ENCODE measurements at regions not wholly inside any gene's neighbourhood (a gene's known extent, or its start where the extent isn't known, plus 50 kb on each side); places are given as distances from the start of the nearest gene placed in this dataset.

DNA sequence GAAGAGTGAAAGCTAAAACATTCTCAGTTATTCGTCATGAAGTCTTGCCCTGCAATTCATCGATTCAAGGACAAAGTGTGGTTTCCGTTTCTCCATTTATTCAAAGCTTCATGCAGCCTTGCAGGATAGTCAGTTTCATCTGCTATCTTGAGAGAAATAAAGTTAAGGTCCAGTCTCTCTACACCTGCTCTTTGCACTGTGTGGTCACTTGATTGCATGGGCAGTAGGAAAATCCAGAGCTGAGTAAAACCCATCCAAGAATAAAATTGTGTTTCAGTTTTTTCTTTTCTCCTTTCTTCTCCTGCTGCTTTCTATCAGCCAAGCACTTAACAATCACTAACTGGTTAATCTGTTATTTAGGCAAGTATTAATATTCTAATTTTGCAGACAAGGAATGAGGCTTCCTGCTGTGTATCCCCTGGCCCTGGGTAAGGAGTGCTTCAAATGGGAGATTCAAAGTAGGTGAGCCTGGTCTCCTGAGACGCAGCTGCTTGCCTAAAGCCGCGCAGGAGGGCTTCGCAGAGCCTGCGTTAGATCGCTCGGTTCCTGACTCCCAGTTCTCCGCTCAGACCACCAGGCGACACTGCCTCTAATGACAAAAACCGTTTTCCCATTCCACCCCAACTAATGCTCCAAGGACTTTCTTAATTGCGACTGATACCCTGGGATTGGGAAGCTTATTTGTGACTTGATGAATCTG, 808.3 kb downstream of the TFAP2A start:
- TF ChIP-seq JUND (IDR thresholded peaks at IDR 0.05) (no peak), ZNF274 (IDR thresholded peaks at IDR 0.05; ENCODE audit: low read depth, low read length) (no peak), EZH2phosphoT487 (IDR thresholded peaks at IDR 0.05; ENCODE audit: borderline replicate concordance) (no peak), POLR2AphosphoS5 (IDR thresholded peaks at IDR 0.05; ENCODE audit: low read depth, low read length) (no peak), EZH2 (IDR thresholded peaks at IDR 0.05) (no peak)
- TF ChIP-seq, protein P1, sequence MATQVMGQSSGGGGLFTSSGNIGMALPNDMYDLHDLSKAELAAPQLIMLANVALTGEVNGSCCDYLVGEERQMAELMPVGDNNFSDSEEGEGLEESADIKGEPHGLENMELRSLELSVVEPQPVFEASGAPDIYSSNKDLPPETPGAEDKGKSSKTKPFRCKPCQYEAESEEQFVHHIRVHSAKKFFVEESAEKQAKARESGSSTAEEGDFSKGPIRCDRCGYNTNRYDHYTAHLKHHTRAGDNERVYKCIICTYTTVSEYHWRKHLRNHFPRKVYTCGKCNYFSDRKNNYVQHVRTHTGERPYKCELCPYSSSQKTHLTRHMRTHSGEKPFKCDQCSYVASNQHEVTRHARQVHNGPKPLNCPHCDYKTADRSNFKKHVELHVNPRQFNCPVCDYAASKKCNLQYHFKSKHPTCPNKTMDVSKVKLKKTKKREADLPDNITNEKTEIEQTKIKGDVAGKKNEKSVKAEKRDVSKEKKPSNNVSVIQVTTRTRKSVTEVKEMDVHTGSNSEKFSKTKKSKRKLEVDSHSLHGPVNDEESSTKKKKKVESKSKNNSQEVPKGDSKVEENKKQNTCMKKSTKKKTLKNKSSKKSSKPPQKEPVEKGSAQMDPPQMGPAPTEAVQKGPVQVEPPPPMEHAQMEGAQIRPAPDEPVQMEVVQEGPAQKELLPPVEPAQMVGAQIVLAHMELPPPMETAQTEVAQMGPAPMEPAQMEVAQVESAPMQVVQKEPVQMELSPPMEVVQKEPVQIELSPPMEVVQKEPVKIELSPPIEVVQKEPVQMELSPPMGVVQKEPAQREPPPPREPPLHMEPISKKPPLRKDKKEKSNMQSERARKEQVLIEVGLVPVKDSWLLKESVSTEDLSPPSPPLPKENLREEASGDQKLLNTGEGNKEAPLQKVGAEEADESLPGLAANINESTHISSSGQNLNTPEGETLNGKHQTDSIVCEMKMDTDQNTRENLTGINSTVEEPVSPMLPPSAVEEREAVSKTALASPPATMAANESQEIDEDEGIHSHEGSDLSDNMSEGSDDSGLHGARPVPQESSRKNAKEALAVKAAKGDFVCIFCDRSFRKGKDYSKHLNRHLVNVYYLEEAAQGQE (IDR thresholded peaks at IDR 0.05; ENCODE audit: low read depth): no peak
